ENCODE measurements at regions not wholly inside any gene's neighbourhood (a gene's known extent, or its start where the extent isn't known, plus 50 kb on each side); places are given as distances from the start of the nearest gene placed in this dataset.

DNA sequence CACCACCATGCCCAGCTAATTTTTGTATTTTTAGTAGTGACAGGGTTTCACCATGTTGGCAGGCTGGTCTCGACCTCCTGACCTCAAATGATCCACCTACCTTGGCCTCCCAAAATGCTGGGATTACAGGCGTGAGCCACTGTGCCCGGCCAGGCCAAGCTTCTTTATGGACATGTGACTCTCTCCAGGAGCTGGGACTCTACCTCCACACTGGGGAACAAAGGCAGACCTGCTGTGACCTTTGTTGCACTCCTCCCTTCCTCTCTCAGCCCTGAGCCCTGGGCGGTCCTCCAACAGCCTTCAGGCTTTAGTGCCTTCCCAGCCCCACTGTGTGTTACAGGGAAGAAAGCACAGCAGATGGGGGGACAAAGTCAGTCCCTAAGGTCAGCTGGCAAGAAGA, 55.0 kb upstream of the DUSP5 start:
- peak; percentile 9 for DNase-seq

- peak; percentile 18 for DNase-seq
Observed at GRCh38 chr10:110443239-110444003, 54.3 kb upstream of the DUSP5 start.

DNA sequence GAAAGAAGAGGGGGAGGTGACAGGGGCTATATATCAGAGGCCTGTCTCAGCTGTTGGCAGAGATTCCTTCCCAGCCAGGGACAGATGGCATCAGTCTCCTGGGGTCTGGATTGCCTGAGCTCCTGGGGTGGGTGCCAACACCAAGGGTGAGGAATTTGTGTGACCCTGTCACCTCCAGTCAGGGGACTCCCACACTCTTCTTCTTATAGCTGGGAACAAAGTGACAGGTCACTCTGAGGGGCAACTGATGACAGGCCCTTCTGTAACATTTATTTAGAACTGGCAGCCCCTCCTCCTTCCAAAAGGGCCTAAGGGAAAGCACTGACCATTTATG, 53.7 kb upstream of the DUSP5 start:
- DNase-seq: peak; percentile 41

DNA sequence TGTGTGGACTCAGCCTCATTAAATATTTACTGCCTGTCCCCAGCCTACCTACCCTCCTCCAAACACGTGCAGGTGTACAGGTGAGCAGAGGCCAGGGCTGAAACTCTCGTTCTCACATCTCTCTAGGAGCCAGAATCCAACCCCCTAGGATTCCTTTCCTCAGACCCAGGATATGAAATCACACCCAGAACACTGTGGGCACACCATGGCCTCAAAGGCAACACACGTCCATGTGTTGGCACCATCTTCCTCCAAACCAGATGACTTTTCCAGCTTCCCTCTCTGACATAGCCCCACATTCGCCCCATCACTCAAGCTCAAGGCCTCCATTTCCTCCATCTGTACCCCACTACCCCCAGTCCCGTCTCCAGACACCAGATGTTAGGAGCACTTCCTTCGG, 51.8 kb upstream of the DUSP5 start:
- DNase-seq: no peak

- no peak for DNase-seq
Observed at GRCh38 chr10:110446277-110446676, 51.4 kb upstream of the DUSP5 start.

DNA sequence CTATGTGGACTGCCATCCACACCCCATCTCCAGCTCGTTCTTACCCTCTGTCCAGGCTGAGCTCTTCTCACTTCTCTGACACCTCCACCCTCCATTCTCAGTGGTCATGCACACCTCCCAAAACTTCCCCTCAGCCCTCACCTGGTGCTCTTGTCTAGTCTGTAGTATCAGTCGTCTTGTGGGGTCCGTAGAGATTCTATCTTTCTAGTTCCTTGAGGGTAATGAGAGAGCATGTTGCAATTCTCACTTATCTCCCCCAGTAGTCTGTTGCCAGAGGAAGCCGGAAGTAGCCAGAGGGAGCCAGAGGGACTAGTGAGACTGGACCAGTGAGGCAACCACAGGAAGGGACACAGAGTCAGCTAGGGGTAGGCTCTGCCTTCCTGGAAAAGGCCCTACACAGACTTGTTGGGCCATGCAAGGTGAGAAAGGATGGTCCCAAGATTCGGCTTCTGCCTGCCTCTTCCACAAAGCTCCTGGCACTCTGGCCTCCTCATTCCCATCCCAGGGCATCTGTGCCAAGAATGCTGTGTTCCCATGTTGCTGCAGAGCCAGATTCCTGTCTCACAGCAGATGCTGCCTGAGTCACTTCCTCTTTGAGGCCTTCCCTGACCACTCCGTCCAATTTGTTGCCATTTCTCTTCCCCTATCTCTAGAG, 50.6 kb upstream of the DUSP5 start:
- no peak for DNase-seq

DNA sequence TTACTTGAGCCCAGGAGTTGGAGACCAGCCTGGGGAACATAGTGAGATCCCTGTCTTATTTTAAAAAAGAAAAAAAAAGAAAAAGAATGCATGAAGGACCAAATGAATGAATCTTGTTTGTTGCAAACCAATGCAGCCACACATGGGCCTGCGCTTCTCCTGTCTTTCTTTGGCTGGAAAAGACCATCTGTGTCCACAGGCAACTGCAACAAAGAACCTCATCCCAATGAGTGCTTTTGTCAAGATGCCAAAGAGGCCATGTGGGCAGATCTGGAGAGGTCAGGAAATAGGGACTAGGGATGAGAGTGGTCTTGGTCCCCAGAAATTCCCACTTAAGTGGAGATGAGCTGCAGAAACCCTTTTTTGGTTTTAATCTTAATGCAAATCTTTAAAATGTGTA, 49.8 kb upstream of the DUSP5 start:
- no peak for DNase-seq
